Mesothelial cell of epicardium (in vitro differentiated cells): ENCODE measurements at regions not wholly inside any gene's neighbourhood (a gene's known extent, or its start where the extent isn't known, plus 50 kb on each side); places are given as distances from the start of the nearest gene placed in this dataset. TPM values are rescaled to one million over a fixed set of nuclear protein-coding genes. Genes with fewer than 3 reads are reported as not detected.
"Not testable (repeated sequence)": the region's sequence is repeated elsewhere in the genome, so short reads cannot be mapped to it uniquely, and the experiment has no call there.

Experiments used
- DNase-seq, 2 experiments: peaks; one replicate each; pipeline ENCODE4 v3.0.0; 2021; ENCODE audit warnings: low spot score in 2 of 2; ENCODE audit not compliant: unreplicated experiment in 2 of 2
- H3K27ac Mint-ChIP-seq: 2 replicates; pipeline ENCODE4 v1.8.0; 2021; ENCODE audit warnings: mixed read lengths
- H3K27me3 Mint-ChIP-seq: 2 replicates; pipeline ENCODE4 v1.8.0; 2021; ENCODE audit warnings: low read depth, mixed read lengths
- H3K36me3 Mint-ChIP-seq: 2 replicates; pipeline ENCODE4 v1.8.0; 2021; ENCODE audit warnings: mixed read lengths
- H3K4me1 Mint-ChIP-seq: 2 replicates; pipeline ENCODE4 v1.8.0; 2021; ENCODE audit warnings: mixed read lengths
- H3K4me3 Mint-ChIP-seq: 2 replicates; pipeline ENCODE4 v1.8.0; 2021; ENCODE audit warnings: mild to moderate bottlenecking, moderate library complexity, mixed read lengths
- H3K9me3 Mint-ChIP-seq: 2 replicates; pipeline ENCODE4 v1.8.0; 2021; ENCODE audit warnings: mixed read lengths
- microRNA-seq: library from miRNA; unstranded; fragments of <30 nt; microRNA quantifications from one replicate; pipeline ENCODE4 v1.2.0, GENCODE V29; 2021; ENCODE audit warnings: inconsistent platforms, mixed read lengths

DNA sequence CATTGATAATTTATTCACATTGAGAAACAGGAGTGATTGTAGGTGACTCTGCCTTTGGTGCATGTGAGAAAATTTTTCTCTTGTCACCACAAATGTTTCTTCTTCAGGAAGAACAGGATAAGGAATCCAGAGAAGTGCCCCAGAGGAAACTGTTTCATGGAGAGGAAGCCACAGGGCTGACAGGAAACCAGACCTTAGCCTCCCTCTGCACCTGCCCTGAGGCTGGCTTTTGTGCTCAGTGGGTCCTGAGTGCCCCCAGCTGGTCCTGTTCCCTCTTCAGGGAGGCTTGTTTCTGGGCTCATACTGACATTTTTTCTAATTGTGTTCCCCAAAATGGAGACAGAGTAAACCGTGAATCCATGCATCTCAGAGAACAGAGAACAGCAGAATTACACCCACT, 135.8 kb upstream of the POTEB2 start:
- not testable (repeated sequence) for DNase-seq, H3K9me3 Mint-ChIP-seq, H3K4me1 Mint-ChIP-seq, H3K36me3 Mint-ChIP-seq, H3K27me3 Mint-ChIP-seq, H3K4me3 Mint-ChIP-seq, H3K27ac Mint-ChIP-seq

DNA sequence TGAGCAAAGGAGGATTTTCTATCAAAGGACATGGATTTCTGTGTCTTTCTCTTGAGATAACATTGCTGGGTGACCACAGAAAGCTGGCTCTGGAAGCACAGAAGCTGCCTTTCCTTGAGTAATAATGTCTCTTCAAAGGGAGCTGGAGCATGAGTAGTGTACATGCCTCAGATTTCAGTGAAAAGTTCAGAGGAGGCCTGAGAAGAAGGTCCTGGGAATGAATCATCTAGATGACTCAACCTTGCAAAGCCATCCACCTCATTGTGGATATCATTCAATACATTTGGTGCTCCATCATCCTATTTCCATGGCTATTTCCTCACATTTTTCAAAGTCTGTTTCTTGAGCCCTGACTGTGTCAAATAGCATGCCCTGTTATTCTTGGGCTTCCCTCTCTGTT, 125.6 kb upstream of the POTEB2 start:
- not testable (repeated sequence) for H3K4me3 Mint-ChIP-seq, DNase-seq, H3K27me3 Mint-ChIP-seq, H3K27ac Mint-ChIP-seq, H3K4me1 Mint-ChIP-seq, H3K36me3 Mint-ChIP-seq
- peaks cover 15% of the 10 kb centered on the region for H3K9me3 Mint-ChIP-seq

DNA sequence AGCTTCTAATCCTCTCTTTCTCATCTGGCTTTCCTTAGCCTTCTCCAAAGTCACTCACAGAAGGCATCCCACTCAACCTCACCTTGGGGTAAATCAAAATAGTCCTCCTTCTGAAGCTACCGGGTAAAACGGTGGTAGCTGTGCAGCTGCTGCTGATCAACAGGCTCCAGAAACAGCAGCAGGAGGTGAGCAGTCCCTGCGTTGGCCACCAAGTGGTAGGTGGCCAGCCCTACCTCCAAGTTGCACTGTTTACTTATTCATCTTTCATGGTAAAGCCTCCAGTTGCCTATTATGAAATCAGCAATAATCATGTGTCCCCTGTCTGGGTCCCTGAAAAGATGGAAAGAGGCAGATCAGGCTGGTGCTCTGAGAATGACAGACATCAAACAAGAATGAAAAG, 125.1 kb upstream of the POTEB2 start:
- not testable (repeated sequence) for H3K27ac Mint-ChIP-seq, H3K4me1 Mint-ChIP-seq, H3K36me3 Mint-ChIP-seq, H3K27me3 Mint-ChIP-seq, DNase-seq, H3K4me3 Mint-ChIP-seq
- H3K9me3 Mint-ChIP-seq = peaks cover 15% of the 10 kb centered on the region

DNA sequence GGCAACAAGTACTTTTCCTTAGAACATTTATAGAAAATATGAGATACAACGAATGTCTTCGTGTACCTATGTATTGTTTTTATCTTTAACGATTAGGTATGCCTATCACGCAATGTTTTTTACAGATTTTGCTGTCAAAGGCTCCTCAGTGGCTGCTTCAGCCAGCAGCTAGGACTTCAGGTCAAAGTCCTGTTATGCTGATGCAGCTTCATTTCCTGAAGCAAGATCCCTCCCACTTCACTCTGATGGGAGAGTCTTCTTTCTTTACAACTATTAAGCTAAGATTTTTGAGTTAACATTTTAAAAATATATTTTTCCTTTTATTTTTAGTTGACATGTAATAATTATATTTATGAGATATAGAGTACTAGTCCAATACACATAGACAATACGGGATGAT, 120.7 kb upstream of the POTEB2 start:
- not testable (repeated sequence) for H3K36me3 Mint-ChIP-seq, H3K27ac Mint-ChIP-seq, H3K27me3 Mint-ChIP-seq, H3K4me3 Mint-ChIP-seq, DNase-seq, H3K4me1 Mint-ChIP-seq
- H3K9me3 Mint-ChIP-seq = peaks cover 12% of the 10 kb centered on the region

DNA sequence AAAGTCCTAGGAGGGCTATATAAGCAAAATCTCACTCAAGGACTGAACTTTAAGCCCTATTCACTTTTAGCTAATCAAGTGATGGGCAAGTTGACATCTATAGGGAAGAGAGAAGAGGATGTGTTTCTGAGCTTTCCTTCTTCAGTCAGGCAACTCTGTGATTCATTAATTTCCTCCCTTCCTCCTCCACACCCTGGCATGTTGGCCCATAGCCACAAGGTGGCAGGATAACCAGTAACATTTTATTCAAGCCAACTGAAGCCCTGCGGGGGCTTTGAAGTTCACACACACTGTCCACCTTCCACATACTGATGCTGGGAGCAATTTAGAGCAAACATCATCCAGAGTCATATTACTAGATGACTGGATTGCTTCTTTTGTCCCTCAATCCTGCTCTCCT, 111.9 kb upstream of the POTEB2 start:
- not testable (repeated sequence) for H3K27me3 Mint-ChIP-seq, H3K4me3 Mint-ChIP-seq, H3K4me1 Mint-ChIP-seq, H3K27ac Mint-ChIP-seq, DNase-seq, H3K36me3 Mint-ChIP-seq, H3K9me3 Mint-ChIP-seq

GRCh38 chr15:20972762-20973161, 106.6 kb upstream of the POTEB2 start:
- H3K27me3 Mint-ChIP-seq, H3K27ac Mint-ChIP-seq, H3K9me3 Mint-ChIP-seq: not testable (repeated sequence)

DNA sequence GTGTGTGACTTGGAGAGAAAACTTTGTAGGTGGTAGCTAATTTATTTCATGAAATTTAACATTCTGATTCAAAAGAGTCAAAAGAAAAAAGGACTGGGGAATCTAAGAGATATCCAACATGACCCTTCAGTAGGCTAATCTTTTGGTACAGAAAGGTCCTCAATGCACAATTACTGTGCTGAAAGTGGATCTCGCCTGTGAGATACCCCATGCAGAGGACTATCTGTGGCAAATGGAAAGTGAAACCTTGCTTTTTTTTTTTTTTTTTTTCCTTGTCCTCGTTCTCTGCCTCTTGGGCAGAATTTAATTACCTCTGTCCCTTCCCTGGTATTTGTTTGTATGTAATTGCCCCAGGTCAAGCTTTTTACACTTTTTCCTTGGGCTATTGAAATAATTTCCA, 93.2 kb upstream of the POTEB2 start:
- H3K36me3 Mint-ChIP-seq, DNase-seq, H3K9me3 Mint-ChIP-seq, H3K4me1 Mint-ChIP-seq, H3K27me3 Mint-ChIP-seq, H3K4me3 Mint-ChIP-seq, H3K27ac Mint-ChIP-seq: not testable (repeated sequence)

More at GRCh38 chr15:20972762-20973161, 106.6 kb upstream of the POTEB2 start:
- H3K4me3 Mint-ChIP-seq, H3K36me3 Mint-ChIP-seq, DNase-seq, H3K4me1 Mint-ChIP-seq: not testable (repeated sequence)

GRCh38 chr15:20929322-20929721, 63.2 kb upstream of the POTEB2 start:
- not testable (repeated sequence) for H3K36me3 Mint-ChIP-seq, DNase-seq, H3K9me3 Mint-ChIP-seq, H3K4me3 Mint-ChIP-seq, H3K27me3 Mint-ChIP-seq, H3K27ac Mint-ChIP-seq, H3K4me1 Mint-ChIP-seq

Small RNA genes lying in the stretch of these regions (microRNA-seq; reads per million reads assigned to microRNA genes)
- gene MIR5701-1 = not detected
